A204.1 (cell line): ENCODE measurements at regions not wholly inside any gene's neighbourhood (a gene's known extent, or its start where the extent isn't known, plus 50 kb on each side); places are given as distances from the start of the nearest gene placed in this dataset.
"Not testable (repeated sequence)": the region's sequence is repeated elsewhere in the genome, so short reads cannot be mapped to it uniquely, and the experiment has no call there.

ENCODE experiments used
- FAIRE-seq: peaks from 2 replicates; lab custom pipeline; 2012; peaks lifted over from hg19 to GRCh38; lab: Jason Lieb, UNC

DNA sequence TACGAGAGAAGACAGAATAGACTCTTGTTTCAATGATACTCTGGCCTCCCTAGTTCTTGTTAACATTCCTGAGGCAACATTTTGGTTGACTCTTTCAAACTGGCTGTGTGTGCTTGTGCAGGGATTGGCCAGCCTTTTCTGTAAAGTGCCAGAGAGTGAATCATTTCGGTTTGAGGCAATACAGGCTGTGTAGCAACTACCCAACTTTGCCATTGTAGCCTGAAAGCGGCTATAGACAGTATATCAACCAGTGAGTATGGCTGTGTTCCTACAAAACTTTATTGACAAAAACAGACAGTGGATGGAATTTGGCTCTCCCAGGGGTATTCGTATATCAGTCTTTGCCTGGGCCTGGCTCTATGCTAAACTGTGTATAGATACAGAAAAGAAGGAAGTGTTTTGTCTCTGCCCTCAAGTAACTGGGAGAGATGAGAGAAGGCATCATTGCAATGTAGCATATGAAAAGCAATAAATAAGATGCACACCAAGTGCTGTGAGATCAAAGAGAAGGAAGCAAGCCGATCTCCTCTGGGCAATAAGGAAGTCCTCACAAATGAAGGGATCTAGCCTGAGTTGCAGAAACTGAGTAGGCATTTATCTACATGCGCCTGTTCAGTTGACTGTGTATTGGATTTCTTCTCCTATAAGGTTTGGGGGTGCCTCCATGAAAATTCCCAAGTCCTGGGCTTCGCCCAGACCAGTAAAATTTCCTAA, 568.0 kb upstream of the KLF4 start:
- FAIRE-seq, result no peak

DNA sequence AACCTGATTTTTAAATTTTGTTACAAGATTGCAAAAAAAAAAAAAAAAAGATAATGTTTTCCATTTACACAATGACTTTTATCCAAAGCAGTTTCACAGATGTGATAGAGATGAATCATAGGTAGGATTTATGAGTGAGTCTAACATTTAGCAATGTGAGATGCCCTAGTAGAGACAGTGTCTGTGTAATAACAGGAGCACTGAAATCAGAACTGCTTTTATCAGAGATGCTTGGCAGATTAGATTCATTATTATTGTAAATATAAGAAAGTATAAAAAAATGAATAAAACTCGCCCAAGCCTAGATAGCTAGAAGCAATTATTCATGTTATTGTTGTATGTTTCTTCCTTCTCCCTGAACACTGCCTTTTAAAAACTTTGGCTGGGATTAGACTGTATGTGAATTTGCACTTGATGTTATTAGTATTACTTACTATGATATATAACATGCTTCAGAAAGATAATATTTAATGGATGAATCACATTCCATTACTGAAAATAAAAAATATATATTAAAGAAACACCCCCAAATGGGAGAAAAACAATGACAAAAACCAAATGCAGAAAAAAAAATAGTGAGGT, 567.3 kb upstream of the KLF4 start:
- no peak for FAIRE-seq

DNA sequence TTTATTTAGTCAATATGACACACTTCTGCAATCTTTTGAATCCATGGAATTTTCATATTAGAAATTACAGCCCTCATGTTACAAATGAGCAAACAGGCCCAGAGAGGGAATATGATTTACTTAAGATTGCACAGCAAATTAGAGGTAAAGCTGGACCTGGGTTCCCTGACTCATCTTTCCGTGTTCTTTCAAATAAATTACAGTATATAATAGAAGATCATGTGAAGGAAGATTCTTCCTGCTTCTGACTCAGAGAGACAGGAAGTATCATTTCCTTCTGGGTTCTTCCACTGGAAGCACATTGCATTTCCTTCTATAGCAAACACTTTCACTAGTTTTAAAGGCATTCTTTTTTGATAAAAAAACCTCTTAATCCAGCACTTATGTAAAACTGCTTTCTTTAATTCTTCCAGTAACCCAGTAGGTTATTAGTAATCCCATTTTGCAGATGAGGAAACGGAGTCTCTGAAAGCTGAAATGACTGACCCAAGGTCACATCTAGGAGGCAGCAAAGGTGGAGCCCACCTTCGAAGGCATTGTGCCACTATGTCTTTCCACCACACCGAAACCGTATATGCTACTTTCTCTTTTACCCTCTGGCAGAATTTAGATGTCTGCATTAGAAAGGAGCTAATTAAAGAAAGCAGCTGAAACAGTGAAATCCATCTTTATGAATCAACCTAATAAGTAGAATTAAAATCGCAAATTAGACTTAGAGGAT, 566.7 kb upstream of the KLF4 start:
- no peak for FAIRE-seq

DNA sequence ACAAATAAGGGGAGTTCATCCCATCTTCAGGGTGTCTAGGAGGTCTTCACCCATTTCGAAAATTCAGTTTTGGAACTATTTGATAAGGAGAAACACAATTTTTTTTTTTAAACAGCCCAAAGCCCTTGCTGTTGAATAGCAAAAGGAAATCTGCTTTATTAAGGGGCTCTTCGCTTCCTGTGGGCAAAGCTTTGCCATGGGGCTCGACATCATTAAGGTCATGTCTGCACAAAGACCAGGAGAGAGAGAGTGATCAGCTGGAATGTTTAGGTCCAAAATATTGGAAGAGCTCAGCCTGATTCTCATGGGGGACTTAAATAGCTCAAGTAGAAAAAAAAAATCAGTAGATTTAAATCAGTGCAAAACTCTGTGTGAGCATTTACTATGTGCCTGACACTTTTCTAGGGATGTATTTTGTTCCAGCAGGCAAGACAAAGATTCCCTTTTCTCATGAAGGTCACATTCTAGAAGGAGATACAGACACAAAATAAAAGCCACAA, 564.6 kb upstream of the KLF4 start:
- no peak for FAIRE-seq

DNA sequence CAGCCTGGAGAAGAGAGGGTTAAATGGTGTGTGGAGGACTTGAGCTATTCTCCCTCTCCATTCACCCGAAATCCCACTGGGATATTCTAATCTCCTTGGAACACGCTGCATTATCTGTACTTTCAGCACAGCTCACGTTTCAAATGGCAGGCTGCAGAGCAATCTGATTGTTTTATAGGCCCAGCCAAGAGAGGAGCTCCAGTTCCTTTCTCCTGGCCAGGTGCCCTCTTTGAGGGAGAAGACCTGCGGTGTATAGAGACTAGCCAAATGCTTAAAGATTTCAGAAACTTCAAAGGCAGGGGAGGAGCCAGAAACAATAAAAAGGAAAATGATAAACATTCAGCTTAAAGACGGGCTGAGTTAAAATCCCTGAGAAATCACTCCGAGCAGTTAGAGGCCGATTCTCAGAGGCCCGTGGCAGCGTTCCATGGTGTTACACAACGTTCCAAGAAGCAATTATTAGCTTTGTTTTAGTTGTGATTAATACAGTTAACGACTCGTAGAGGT, 564.0 kb upstream of the KLF4 start:
- FAIRE-seq, result no peak

DNA sequence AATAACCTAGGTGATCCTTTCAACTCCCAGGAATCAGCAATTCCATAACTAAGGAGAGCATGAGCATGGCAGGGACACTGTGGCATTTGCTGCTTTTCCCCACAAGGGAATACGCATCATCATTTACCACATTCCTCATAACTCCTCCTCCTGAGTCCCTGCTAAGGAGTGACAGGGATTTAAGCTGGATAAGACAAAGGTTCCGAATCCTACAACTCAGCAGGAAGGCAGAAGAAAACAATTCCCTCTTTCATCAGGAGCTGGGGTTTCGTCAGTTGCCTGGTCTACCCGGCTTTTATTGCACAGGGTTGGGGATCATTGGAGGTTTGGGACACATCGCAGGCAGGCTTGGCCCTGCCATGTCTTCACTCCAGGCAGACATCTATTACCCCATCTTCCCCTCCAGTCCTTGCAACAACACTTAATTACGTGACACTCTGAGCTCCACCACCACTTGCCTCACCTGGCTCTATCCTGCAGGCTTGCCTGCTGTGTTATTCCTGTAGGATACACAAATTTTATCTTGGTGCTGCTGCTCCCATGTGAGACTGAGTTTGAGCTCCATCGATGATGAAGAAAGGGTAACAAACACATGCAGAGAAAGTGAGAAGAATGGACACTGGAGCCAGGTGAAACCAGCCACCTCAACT, 563.0 kb upstream of the KLF4 start:
- FAIRE-seq, result no peak

DNA sequence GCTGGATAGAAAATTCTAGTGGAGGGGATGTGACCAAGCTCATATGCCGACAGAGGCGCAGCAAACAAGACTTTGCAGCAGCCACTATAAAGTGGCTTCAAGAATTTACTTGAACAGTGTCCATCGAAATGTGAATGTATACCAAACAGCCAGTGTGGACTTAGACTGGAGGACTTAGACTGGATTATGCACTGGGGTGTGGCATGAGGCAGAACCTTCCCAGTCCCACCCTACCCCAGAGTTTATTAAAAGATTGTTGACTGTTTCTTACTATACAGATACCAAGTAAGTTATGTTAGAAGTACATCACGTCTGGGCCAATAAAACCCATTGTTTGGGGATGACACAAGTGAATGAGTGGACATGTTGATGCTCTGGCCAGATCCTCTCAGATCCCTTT, 561.3 kb upstream of the KLF4 start:
- FAIRE-seq, result no peak

DNA sequence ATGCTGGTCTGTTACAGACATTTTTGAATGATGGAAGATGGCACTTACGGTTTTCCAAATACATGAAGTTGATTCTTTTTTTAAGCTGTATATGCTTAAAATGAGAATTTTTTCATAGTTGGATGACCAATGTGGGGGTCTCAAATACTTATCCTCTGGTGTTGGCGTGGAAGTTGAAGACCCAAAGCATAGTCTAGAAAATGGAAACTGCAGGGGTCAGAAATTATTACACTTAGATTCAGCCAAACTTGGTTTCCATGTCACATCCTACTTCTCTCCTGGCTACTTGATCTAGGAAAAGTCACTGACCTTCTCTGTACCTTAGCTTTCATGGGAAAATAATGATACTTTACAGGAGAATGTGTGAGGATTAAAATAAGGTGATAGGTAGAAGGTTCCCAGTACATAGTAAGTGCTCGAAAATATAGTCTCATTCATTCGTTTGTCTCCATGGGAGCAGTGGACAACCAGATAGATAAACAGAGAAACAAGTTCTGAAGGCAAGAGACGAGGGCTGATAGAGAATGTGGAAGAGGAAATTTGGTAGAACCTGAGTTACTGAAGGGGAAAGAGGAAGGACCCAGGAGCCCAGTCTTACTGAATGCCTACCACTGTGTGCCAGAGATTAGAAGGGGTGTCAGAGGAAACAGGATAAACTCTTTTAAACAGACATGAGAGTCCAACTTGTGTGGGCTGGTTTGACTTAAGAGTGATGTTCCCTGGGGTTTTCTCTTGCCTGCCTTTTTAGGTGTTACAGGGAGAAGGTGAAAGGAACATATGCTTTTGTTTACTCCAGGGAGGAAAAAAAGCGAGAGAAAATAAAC, 560.3 kb upstream of the KLF4 start:
- no peak for FAIRE-seq

DNA sequence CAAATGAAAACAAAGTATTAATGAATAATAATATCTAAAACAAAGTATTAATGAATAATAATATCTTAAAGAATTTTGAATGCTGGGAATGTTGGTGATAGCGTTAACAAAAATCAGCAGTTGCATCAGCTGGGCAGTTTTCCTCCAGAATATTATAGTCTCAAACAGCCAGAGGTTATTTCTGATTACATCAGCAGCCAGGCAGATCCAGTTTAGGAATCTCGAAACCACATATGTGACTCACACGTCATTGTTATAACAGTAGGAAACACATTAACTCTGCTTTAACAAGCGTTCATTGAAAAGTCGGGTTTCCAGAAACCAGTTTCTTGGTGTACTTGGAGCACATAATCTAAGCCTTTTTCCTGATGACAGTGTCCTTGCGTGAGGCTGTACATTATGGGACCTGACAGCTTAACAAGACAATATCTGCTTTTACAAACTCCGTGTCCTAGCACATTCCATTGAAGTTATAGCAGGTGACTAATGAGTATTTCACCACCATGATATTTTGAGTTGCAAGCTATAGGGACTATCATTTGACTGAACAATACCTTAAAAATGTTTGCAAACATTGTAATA, 559.5 kb upstream of the KLF4 start:
- FAIRE-seq, result no peak

DNA sequence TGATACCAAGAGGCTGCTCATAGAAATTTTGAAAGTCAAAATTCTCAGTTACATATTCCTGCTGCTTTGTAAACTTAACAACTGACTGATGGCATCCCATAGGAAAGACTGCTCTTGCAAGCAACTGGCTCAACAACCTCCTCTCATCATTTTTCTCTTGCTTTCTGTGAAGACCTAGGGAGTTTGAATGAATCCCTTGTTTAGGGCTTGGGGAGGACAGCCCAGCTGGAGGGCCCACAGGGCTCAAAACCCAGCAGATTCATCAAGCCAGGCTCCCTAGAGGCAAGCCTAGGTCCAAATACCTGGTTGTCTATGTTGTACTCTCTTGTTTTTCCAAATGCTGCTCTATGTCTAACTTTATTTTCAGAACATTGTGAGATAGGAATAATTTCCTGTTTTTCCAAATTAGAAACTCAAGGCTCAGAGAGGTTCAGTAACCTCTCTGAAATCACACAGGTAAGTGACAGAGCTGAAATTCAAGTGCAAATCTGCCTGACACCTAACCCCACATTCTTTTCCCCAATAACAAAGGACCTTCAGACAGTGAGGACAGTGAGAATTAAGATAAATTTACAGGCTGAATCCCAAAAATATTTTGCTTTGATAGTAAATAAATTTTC, 558.9 kb upstream of the KLF4 start:
- FAIRE-seq, result no peak

DNA sequence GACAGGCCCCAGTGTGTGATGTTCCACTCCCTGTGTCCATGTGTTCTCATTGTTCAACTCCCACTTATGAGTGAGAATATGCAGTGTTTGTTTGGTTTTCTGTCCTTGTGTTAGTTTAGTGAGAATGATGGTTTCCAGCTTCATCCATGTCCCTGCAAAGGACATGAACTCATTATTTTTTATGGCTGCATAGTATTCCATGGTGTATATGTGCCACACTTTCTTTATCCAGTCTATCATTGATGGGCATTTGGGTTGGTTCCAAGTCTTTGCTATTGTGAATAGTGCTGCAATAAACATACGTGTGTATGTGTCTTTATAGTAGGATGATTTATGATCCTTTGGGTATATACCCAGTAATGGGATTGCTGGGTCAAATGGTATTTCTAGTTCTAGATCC, 558.2 kb upstream of the KLF4 start:
- FAIRE-seq, result not testable (repeated sequence)

DNA sequence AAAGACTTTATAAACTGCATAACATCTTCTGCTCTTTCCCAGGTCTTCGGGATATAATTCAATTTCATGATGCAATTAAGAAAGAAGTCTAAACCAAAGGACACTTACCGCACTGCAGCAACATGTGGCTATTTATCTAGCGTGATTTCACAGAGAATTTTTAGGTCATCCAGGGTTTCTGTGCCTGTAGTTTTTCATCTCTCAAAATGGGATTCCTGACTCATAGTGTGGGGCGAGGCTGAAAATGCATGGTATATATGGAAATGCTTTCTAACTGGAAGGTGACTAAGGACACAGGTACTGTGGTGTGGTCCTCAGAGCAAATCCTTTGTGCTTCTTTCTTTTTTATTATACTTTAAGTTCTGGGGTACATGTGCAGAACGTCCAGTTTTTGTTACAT, 557.7 kb upstream of the KLF4 start:
- no peak for FAIRE-seq

DNA sequence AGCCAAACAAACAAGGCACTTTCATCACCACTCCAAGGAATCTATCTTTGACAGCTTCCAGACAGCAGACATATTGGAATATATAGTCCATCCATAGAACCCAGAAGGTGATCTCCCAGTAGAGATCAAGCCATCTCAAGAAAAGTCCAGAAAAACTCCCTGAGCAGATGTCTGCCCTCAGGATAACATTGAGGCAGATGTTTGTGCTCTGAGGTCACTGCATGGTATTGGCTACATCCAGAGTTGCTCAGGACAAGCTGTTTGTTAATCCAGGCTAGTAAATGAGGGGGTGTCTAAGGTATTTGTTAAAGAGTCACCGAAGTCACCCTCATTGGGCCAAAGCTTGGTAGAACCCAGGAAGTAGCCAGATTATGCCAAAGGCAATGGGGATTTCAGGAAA, 556.3 kb upstream of the KLF4 start:
- FAIRE-seq, result no peak

DNA sequence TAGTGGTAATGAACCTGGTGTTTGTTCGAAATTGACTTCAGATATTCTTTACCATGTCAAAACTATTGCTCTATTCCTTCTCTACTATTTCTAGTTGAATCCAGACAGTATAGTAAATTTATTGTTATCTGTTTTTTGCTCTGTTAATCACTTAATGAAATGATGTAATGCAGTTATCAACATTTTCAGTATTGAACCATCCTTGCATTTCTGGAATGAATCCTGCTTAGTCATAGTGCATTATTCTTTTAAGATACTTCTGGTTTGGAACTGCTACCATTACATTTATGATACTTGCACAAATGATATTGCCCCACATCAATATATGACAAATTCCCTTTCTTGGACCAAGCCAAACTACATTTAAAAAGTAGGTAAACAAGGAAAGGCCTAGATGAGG, 554.0 kb upstream of the KLF4 start:
- FAIRE-seq, result no peak

DNA sequence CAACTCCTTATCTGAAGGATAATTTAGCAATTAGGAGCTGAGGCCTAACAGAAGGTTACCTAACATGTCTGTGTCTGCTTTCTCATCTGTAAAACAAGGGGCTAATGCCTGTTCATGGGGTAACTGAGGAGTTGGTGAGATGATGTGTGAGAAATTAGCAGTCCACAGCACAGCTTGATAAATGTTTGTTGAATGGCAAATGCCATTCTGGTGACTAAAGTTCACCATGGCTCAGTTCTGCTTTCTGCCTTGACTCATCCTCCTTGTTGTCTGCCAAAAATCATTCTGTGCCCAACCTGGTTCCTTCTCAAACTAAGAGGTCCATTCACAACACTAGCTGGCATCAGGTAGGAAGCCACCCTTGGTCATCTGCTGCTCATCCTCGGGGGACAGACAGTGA, 552.0 kb upstream of the KLF4 start:
- no peak for FAIRE-seq

DNA sequence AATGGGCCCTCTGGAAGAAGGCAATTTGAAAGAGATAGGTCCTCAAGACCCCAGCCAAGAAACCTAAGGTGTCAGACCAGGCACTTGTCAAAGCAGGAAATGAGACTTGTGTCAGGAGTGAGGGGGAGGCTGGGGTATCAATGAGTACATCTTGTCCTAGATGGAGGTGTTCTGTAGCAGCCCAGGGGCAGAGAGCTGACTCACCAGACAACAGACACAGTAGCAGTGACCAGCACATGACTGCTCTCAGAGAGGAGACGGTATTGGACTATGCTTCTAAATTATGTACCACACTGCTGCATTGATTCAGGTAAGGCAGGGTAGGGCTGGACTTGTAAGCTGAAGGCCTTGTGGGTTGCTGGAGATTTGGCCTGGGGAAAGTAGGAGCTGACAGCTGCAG, 551.2 kb upstream of the KLF4 start:
- FAIRE-seq, result no peak

DNA sequence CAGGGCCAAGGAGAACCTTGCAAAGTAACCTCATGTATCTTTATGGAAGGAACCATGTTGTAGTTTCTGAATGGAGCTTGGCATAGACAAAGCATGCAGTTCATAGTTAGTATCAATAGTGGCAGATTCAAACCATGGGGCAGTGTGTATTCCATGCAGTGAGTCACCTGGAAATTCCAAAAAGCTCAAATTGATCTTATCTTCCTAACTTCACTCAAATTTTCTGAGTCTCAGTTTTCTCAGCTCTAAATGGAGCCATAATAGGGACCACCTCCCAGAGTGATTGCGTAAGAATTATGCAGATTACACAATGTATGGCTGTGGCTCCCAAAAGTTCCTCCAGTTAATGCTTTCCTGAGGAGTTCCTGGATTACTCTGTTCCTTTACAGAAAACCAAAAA, 549.9 kb upstream of the KLF4 start:
- FAIRE-seq, result no peak

DNA sequence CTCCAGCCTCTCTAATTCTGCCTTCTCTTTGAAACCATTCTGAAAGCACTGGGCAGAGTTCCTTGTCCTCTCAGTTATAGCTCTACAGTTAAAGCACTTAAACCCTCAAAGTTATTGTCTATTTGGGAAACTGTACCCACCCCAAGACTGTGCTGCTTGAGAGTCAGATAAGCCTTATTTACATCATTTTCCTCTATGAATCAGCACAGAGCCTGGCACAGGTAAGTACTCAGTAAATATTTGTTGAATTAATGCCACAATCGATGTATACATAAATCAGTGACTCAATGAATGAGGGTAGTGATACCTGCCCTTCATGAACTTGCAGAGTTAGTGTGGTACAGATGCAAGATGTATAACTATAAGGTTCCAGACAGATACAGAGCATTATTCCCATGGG, 549.4 kb upstream of the KLF4 start:
- FAIRE-seq, result no peak

DNA sequence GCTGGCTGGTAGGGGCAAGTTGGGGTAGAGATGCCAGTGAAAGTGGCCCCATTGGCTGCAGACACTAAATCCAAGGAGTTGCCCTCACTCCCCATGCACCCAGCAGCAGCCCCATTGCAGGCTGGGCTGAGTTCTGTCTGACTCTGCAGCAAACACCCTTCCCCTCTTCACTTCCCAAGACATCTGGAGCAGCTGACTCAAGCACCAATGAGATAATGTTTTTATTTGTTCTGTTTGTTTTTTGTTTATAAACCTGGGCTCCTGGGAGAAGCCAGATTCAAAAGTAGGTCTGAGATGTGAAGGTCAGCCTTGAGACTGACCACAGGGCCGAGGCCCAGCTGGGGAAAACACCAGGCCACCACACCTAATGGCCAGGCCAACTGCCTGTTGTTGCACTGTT, 545.9 kb upstream of the KLF4 start:
- FAIRE-seq, result no peak

DNA sequence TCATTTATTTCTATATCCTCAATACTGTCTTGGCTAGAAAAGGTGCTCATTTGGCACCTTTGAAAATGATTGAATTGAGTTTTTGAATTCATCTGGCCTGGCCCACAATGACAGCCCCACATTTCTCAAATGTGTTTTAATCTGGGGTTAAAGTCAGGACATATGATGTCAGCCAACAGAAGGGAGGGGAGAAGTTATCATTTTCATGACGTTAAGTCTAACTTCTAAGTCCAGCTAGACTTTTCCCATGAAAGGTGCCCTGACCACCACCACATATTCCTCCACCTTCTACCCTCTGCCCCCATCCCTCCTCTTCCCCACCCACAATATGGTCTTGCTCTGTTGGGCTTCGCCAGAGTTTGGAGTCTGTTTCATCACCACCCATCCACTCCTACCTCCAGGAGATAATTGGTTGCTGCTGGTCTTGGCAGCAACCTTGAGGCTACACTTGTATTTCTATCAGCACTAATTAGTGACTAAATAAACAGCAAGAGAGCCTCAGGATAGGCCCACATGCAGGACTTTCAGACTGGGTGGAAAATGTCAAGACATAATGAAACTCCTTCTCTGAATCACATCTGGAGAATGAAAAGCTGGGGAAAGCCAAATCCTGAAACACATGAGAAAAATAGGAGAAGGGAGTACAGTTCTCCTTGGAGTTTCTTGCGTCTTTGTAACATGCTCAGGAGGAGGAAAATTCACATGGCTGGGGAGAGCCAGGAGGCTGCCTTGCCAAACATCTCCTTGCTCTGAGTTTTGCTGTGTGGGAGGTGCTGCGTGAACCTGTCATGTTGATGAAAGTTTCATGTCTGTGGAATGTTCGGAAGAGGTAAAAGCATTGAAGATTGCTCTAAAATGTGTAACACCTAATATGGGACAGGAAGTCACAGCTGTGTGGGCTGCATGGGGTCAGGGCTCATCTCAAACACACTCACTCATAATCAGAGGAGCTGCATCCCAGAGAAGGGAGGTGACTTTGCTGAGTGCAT, 544.7 kb upstream of the KLF4 start:
- no peak for FAIRE-seq
